Activated CD8-positive, alpha-beta memory T cell treated with anti-CD3 and anti-CD28 coated beads, Interleukin-2, amount 50 U/mL, for 48 hours (primary cell): ENCODE measurements at regions not wholly inside any gene's neighbourhood (a gene's known extent, or its start where the extent isn't known, plus 50 kb on each side); places are given as distances from the start of the nearest gene placed in this dataset.

Source experiments
- DNase-seq: peaks from one replicate; pipeline ENCODE4 v3.0.0-alpha.2; 2020

- DNase-seq: no peak
Measured at GRCh38 chr10:83909001-83909400, 230.3 kb upstream of the GHITM start.

GRCh38 chr10:83915801-83916200 lies 223.5 kb upstream of the GHITM start:
- no peak for DNase-seq

GRCh38 chr10:83917537-83918506 lies 221.5 kb upstream of the GHITM start:
- no peak for DNase-seq

GRCh38 chr10:83919187-83919586 lies 220.1 kb upstream of the GHITM start:
- DNase-seq: no peak

DNA sequence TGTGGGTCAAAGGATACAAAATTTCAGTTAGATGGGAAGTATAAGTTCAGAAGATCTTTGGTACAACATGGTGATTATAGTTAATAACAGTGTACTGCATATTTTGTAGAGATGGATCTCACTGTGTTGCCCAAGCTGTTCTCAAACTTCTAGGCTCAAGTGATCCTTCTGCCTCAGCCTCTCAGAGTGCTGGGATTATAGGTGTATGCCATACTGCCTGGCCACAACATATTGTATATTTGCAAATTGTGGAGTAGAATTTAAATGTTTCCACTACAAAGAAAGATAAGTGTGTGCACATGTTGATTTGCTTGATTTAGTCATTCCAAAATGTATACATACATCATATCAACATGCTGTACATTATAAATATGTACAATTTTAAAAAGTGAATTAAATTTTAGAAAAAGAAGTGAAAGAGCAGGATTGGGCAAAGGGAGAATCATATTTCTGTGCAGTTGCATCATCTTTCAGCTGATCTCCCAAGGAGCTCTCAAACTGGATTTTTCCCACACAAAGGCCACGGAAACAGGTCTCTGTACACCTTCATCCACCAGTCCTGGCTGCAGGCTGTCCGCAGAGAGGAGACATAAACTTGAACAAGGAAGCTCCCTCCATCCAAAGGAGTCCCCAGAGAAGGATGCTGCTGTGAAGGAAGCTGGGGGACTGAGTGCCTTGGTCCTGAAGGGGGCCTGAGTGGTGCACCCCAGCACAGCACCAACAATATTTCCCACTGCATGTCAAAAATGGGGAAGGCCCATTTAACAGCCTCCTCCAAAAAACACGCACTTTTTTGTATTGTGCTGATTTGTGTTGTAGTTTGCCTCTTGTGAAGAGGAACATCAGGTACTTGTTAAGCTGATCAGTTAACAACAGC lies 217.1 kb upstream of the GHITM start:
- no peak for DNase-seq

DNA sequence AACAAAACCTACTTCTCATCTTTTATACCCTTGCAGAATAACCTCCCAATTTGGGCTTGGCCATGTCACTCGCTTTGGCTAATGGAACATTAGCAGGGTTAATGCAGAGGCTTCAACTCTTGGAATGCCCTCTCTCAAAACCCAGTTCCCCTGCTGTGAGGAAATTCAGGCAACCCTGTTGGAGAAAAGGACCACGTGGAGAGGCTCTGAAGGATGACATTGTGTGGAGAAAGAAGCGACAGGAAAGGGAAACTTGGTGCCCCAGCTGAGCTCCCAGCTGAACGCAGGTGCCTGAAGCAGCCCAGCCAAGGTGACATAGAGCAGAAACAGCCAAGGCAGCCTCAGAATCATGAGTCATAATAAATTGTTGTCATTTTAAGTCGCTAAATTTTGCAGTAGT lies 214.2 kb upstream of the GHITM start:
- no peak for DNase-seq

GRCh38 chr10:83926606-83927005 lies 212.7 kb upstream of the GHITM start:
- DNase-seq: no peak

DNA sequence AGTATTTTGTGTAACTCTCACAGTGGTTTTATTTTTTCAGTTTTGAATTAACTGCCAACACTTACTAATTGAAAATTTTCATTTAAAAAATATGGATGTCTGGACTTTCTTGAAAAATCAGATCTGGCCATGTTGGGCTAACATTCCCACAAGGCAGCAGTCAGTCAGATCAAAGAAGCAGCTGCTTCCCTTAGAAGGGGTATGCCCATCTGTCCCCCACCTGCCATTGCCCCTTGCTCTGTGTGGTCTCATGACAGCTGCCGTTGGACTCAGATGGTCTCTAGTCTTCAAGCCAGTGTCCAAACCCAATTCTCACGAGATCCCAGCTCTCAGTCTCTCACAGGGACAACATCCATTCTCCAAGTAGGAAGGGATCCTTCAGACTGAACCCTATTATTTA lies 212.1 kb upstream of the GHITM start:
- no peak for DNase-seq

GRCh38 chr10:83929399-83929798 lies 209.9 kb upstream of the GHITM start:
- no peak for DNase-seq

GRCh38 chr10:83931669-83932068 lies 207.6 kb upstream of the GHITM start:
- no peak for DNase-seq

DNA sequence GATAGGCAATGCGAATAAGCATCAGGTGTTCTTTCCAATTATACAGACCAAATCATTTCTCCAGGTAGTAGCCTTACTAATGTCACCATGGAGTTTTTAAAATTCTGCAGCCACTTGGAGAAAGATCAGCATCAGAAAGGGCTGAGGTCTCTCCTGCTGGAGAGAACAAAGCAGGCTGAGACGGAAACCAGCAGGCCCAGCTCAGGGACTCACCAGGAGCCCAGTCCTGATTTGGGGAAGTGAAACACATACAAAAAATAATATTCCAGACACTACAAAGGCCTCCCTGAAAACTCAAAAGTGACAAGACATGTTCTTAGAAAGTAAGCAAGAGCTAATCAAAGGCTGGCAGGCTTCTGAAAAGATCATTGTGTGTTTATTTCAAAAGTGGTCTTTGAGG lies 207.1 kb upstream of the GHITM start:
- no peak for DNase-seq

DNA sequence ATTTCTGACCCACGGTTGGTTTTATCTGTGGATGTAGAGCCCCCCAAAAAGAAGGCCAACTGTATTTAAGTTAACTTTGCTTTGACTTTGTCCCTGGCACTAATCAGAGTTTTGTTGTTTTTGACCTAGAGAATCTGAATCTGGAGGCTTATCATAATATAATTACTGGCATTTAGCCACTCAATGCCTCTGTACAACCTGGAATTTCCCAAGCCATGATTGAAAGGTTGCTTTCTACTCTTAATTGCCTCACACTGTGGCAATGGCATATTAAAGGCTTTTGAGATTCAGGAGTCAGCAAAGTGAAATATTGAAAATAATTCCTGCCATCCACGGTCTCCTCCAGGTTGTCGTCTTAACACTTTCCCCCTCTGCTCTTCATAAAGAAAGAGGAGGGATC lies 205.2 kb upstream of the GHITM start:
- DNase-seq: no peak

GRCh38 chr10:83934641-83935338 lies 204.5 kb upstream of the GHITM start:
- DNase-seq: no peak

DNA sequence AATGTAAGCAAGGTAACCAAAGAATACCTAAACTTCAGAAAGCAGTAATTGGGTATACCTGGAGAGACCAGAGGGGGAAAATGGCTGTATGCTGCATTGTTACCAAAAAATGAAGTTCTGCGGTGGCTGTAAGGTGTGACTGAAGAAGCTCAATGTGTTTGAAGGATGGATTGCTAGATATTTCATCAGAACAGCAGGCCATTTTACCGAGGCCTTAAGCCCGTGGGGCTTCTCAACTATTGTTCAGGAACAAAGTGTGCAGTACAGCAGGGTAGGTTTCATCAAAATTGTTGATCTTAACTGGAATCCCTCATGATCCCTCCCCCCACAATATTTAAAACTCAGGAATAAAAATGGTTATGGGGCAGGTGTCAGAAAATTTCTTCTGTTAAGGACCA lies 204.0 kb upstream of the GHITM start:
- no peak for DNase-seq

DNA sequence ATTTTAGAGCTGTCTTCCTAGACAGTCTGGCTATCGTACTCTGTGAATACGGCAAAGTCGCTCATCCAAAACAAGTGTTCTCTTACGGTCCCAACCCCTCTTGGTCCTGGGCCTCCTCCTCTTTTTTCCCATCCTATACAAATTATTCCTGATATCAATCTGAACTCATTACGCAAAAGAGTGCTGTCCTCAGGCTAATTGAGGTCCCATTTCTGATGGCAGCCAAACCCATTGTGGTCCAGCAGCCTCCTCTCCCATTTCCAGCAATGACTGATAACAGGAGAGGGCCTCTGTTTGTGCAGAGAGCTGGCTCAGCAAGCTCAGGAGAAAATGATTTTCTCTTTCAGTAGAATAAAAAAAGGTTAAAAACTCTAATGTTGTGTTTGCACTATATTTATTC lies 203.4 kb upstream of the GHITM start:
- no peak for DNase-seq

- DNase-seq: no peak
Measured at GRCh38 chr10:83937161-83937560, 202.1 kb upstream of the GHITM start.

GRCh38 chr10:83937826-83938225 lies 201.5 kb upstream of the GHITM start:
- DNase-seq: no peak

DNA sequence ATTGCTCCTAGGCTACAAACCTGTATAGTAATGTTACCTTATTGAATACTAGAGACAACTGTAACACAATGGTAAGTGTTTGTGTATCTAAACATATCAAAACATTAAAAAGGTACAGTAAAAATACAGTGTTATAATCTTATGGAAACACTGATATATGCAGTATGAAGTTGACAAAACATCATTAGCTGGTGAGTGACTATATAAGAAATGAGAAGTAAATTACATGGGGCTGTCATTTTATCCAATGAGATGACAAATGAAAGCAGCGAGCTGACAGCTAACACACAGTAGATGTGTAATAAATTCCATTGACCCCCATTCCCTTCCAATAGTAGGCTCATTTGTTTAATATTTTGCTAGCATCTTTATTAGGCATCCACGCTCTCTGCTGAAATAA lies 198.1 kb upstream of the GHITM start:
- no peak for DNase-seq

GRCh38 chr10:83942410-83942809 lies 196.9 kb upstream of the GHITM start:
- DNase-seq: no peak

DNA sequence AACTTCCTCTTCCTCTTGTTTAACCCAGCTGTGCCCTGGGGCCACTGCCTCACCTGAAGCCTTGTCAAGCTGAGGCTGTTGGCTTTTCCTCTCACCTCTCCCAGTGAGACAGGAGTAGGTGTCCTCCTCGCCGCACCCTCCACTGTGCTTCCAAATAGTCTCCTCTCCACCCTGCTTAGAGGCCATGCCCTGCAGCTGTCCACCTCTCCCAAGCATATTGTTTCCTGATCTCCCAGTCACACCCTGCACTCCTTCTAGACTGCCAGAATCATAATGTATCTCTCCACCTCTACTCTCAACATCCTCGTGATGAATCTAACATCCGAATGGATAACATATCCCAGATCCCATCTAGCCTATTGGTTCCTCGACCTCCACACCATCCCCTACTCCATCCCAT lies 196.3 kb upstream of the GHITM start:
- no peak for DNase-seq

- no peak for DNase-seq
Measured at GRCh38 chr10:83943920-83944319, 195.4 kb upstream of the GHITM start.

DNA sequence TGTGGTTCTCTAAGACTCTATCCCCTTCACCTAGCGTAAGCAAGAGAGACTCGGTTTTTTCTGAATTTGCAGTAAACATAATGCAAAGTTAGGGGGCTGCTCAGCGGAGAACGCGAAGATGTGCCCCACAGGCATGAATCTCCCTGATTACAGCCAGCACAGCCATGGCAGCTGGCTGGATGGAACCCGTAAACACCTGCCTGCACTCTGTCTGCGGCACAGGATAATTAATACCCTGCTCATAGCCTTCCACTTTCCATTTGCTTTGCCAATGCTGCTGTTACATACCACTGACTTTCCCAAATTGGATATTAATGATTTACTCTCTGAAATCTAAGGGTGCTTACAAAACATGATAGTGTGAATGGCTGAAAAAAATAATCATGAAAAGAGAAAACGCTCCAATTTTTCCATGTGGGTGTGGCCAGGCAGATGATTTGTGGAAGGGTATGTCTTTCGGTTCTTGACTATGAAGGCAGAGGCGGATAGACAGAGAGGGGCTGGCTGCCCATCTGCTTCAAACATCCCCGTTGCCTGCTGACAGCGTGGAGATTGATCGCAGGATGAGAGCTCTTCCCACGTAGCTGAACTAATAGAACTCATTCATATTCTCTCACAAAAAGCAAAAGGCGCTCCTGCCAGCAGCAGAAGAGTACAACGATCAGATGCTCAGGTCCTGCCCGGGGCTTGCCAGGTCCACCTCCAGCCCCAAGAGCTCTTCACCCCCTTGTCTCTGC lies 193.2 kb upstream of the GHITM start:
- no peak for DNase-seq

GRCh38 chr10:83952314-83952713 lies 187.0 kb upstream of the GHITM start:
- DNase-seq: no peak
